ENCODE measurements at regions not wholly inside any gene's neighbourhood (a gene's known extent, or its start where the extent isn't known, plus 50 kb on each side); places are given as distances from the start of the nearest gene placed in this dataset.

DNA sequence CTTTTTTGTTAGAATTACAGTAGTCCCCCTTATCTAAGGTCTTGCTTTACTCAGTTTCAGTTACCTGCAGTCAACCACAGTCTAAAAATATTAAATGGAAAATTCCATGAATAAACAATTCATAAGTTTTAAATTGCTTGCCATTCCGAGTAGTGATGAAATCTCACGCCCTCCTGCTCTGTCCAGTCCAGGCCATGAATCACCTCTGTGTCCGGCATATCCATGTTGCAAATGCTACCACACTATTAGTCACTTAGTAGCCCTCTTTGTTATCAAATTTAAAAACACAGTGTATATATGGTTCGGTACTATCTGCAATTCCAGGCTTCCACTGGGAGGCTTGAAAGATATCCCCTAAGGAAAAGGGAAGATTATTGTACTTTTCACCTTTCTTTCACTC, 164.6 kb upstream of the FAM83B start:
- Histone ChIP-seq H4K8ac (replicated peaks; ENCODE audit: insufficient read length, low read depth, low read length) (no peak overlapping the region), H3K14ac (ENCODE audit: insufficient read depth, low read length) (no peak overlapping the region)

More for the DNA sequence above, 164.6 kb upstream of the FAM83B start:
- H3K27me3 ChIP-seq (ENCODE audit: insufficient read depth, low read length) = no peaks in the 10 kb centered on the region; the same call in 1 of the 2 replicates
- TF ChIP-seq CTCF (conservative IDR thresholded peaks at IDR 0.05) = no peak
- no peak overlapping the region for H3K27ac ChIP-seq (ENCODE audit: insufficient read length, low read depth, low read length)
- no peak overlapping the region for H3K4me2 ChIP-seq (ENCODE audit: insufficient read depth, insufficient read length, low read length)
- H3K79me1 ChIP-seq (ENCODE audit: insufficient read depth, low read depth, low read length, poor library complexity, severe bottlenecking) = no peaks in the 10 kb centered on the region
- no peaks in the 10 kb centered on the region for H3K4me1 ChIP-seq (ENCODE audit: insufficient read depth, low read length)
- H3K23me2 ChIP-seq (ENCODE audit: insufficient read length, low read depth, low read length, poor library complexity, severe bottlenecking) = no peaks in the 10 kb centered on the region
- H2AFZ ChIP-seq (ENCODE audit: low read length) = no peak overlapping the region
- H3K9ac ChIP-seq (ENCODE audit: extremely low read depth, insufficient read length, low read length) = no peak overlapping the region
- WGBS (ENCODE audit: extremely low coverage, insufficient read length, low lambda C conversion rate) = no CpG with 5 or more reads among the region's 4 CpGs
- no peaks in the 10 kb centered on the region for H3K79me2 ChIP-seq (ENCODE audit: insufficient read depth, low read length)
- H2BK12ac ChIP-seq (ENCODE audit: insufficient read length, low read depth, low read length) = no peak overlapping the region
- no peak for DNase-seq
- H3K23ac ChIP-seq (ENCODE audit: insufficient read length, low read depth, low read length) = no peak overlapping the region
- H4K91ac ChIP-seq (ENCODE audit: insufficient read length, low read depth, low read length) = no peak overlapping the region
- no peak overlapping the region for H4K5ac ChIP-seq (ENCODE audit: insufficient read length, low read depth, low read length)
- Mint-ChIP-seq H3K27ac (no peak overlapping the region), H3K4me3 (no peak overlapping the region), H3K9me3 (no peaks in the 10 kb centered on the region), H3K27me3 (ENCODE audit: low read depth) (peaks cover 48% of the 10 kb centered on the region), H3K36me3 (ENCODE audit: insufficient read depth in 1 of 3, low read depth in 3 of 3) (no peaks in the 10 kb centered on the region), H3K4me1 (no peaks in the 10 kb centered on the region)
- no peak overlapping the region for H3K4ac ChIP-seq (ENCODE audit: low read depth, low read length)
- no peaks in the 10 kb centered on the region for H3K9me3 ChIP-seq (ENCODE audit: control insufficient read depth, low read depth, low read length)
- H3K56ac ChIP-seq (ENCODE audit: insufficient read length, low read depth, low read length) = no peak overlapping the region
- H2BK15ac ChIP-seq (ENCODE audit: low read depth, low read length) = no peak overlapping the region
- no peak overlapping the region for H2AK5ac ChIP-seq (ENCODE audit: insufficient read length, low read length)
- H4K20me1 ChIP-seq (ENCODE audit: control insufficient read depth, insufficient read depth, insufficient read length) = no peaks in the 10 kb centered on the region
- no peak overlapping the region for H2BK120ac ChIP-seq (ENCODE audit: low read depth, low read length, poor library complexity, severe bottlenecking)
- no peak overlapping the region for H3T11ph ChIP-seq (ENCODE audit: low read length)
- no peak overlapping the region for H2BK20ac ChIP-seq (ENCODE audit: low read depth, low read length, poor library complexity, severe bottlenecking)
- H2BK5ac ChIP-seq (ENCODE audit: insufficient read length, low read length) = no peak overlapping the region
- no peak overlapping the region for H3K18ac ChIP-seq (ENCODE audit: insufficient read length, low read depth, low read length)

Measured in H9 (cell line).